ENCODE measurements at regions not wholly inside any gene's neighbourhood (a gene's known extent, or its start where the extent isn't known, plus 50 kb on each side); places are given as distances from the start of the nearest gene placed in this dataset.
"Not testable (repeated sequence)": the region's sequence is repeated elsewhere in the genome, so short reads cannot be mapped to it uniquely, and the experiment has no call there.

- no peak for DNase-seq
Observed at GRCh38 chr10:109055243-109055642, 868.1 kb downstream of the XPNPEP1 start.

GRCh38 chr10:109047856-109048255, 875.5 kb downstream of the XPNPEP1 start:
- DNase-seq = no peak

GRCh38 chr10:109046427-109046826, 876.9 kb downstream of the XPNPEP1 start:
- DNase-seq = not testable (repeated sequence)

GRCh38 chr10:109040622-109041021, 882.7 kb downstream of the XPNPEP1 start:
- no peak for DNase-seq

GRCh38 chr10:109037978-109038377, 885.3 kb downstream of the XPNPEP1 start:
- DNase-seq = no peak

GRCh38 chr10:109030581-109031210, 892.6 kb downstream of the XPNPEP1 start:
- no peak for DNase-seq

- no peak for DNase-seq
Observed at GRCh38 chr10:109029870-109030269, 893.4 kb downstream of the XPNPEP1 start.

GRCh38 chr10:109027534-109028185, 895.7 kb downstream of the XPNPEP1 start:
- DNase-seq = no peak

GRCh38 chr10:109025172-109025571, 898.1 kb downstream of the XPNPEP1 start:
- DNase-seq = peak in 1 of 2 donors; percentile 2

GRCh38 chr10:109022417-109023049, 900.8 kb downstream of the XPNPEP1 start:
- no peak for DNase-seq

GRCh38 chr10:109019001-109019424, 904.3 kb downstream of the XPNPEP1 start:
- no peak for DNase-seq

GRCh38 chr10:109007514-109007913, 915.8 kb downstream of the XPNPEP1 start:
- no peak for DNase-seq

- no peak for DNase-seq
Observed at GRCh38 chr10:108990441-108990840, 932.9 kb downstream of the XPNPEP1 start.

- DNase-seq = no peak
Observed at GRCh38 chr10:108989976-108990375, 933.3 kb downstream of the XPNPEP1 start.

- no peak for DNase-seq
Observed at GRCh38 chr10:108982159-108982558, 941.2 kb downstream of the XPNPEP1 start.

GRCh38 chr10:108980869-108981268, 942.4 kb downstream of the XPNPEP1 start:
- DNase-seq = no peak

GRCh38 chr10:108975459-108976058, 947.8 kb downstream of the XPNPEP1 start:
- DNase-seq = no peak

- DNase-seq = no peak
Observed at GRCh38 chr10:108970016-108970415, 953.3 kb downstream of the XPNPEP1 start.

GRCh38 chr10:108966411-108966810, 956.9 kb downstream of the XPNPEP1 start:
- DNase-seq = no peak

GRCh38 chr10:108966005-108966404, 957.3 kb downstream of the XPNPEP1 start:
- no peak for DNase-seq

- DNase-seq = no peak
Observed at GRCh38 chr10:108962172-108962571, 961.1 kb downstream of the XPNPEP1 start.

GRCh38 chr10:108957681-108958080, 965.6 kb downstream of the XPNPEP1 start:
- DNase-seq = no peak

- DNase-seq = no peak
Observed at GRCh38 chr10:108956149-108956548, 967.2 kb downstream of the XPNPEP1 start.

- not testable (repeated sequence) for DNase-seq
Observed at GRCh38 chr10:108920029-108920428, 1003.3 kb downstream of the XPNPEP1 start.

All from inflammatory macrophage (primary cell).